ENCODE measurements at regions not wholly inside any gene's neighbourhood (a gene's known extent, or its start where the extent isn't known, plus 50 kb on each side); places are given as distances from the start of the nearest gene placed in this dataset.
A peak's percentile ranks its signal among the peaks of the same experiment; 100 is the strongest.

GRCh38 chr16:74232806-74233465, 63.7 kb upstream of the PSMD7 start:
- DNase-seq, result no peak
- no peaks in the 10 kb centered on the region for H3K36me3 ChIP-seq (replicated peaks; ENCODE audit: control insufficient read depth, insufficient read depth, low read length)
- no peaks in the 10 kb centered on the region for H3K27me3 ChIP-seq (ENCODE audit: control insufficient read depth, insufficient read depth, low read length)
- no peak overlapping the region for H3K4me3 ChIP-seq (ENCODE audit: insufficient read depth, low read depth, low read length)

GRCh38 chr16:74230126-74230525, 66.5 kb upstream of the PSMD7 start:
- H3K4me3 ChIP-seq (ENCODE audit: insufficient read depth, low read depth, low read length), result no peak overlapping the region
- DNase-seq, result no peak
- no peaks in the 10 kb centered on the region for H3K36me3 ChIP-seq (replicated peaks; ENCODE audit: control insufficient read depth, insufficient read depth, low read length)
- H3K27me3 ChIP-seq (ENCODE audit: control insufficient read depth, insufficient read depth, low read length), result no peaks in the 10 kb centered on the region

GRCh38 chr16:74226338-74226954, 70.2 kb upstream of the PSMD7 start:
- Histone ChIP-seq H3K36me3 (replicated peaks; ENCODE audit: control insufficient read depth, insufficient read depth, low read length) (no peaks in the 10 kb centered on the region), H3K27me3 (ENCODE audit: control insufficient read depth, insufficient read depth, low read length) (no peaks in the 10 kb centered on the region), H3K4me3 (ENCODE audit: insufficient read depth, low read depth, low read length) (no peak overlapping the region)
- DNase-seq, result peak; percentile 21

GRCh38 chr16:74224828-74225612, 71.6 kb upstream of the PSMD7 start:
- no peak for DNase-seq
- Histone ChIP-seq H3K36me3 (replicated peaks; ENCODE audit: control insufficient read depth, insufficient read depth, low read length) (no peaks in the 10 kb centered on the region), H3K27me3 (ENCODE audit: control insufficient read depth, insufficient read depth, low read length) (no peaks in the 10 kb centered on the region), H3K4me3 (ENCODE audit: insufficient read depth, low read depth, low read length) (no peak overlapping the region)

- H3K36me3 ChIP-seq (replicated peaks; ENCODE audit: control insufficient read depth, insufficient read depth, low read length), result no peaks in the 10 kb centered on the region
- H3K4me3 ChIP-seq (ENCODE audit: insufficient read depth, low read depth, low read length), result no peak overlapping the region
- no peak for DNase-seq
- H3K27me3 ChIP-seq (ENCODE audit: control insufficient read depth, insufficient read depth, low read length), result no peaks in the 10 kb centered on the region
Measured at GRCh38 chr16:74221828-74222227, 74.8 kb upstream of the PSMD7 start.

GRCh38 chr16:74219706-74220105, 76.9 kb upstream of the PSMD7 start:
- no peak for DNase-seq
- Histone ChIP-seq H3K27me3 (ENCODE audit: control insufficient read depth, insufficient read depth, low read length) (no peaks in the 10 kb centered on the region), H3K4me3 (ENCODE audit: insufficient read depth, low read depth, low read length) (no peak overlapping the region), H3K36me3 (replicated peaks; ENCODE audit: control insufficient read depth, insufficient read depth, low read length) (no peaks in the 10 kb centered on the region)

GRCh38 chr16:74218871-74219270, 77.7 kb upstream of the PSMD7 start:
- H3K4me3 ChIP-seq (ENCODE audit: insufficient read depth, low read depth, low read length), result no peak overlapping the region
- no peaks in the 10 kb centered on the region for H3K36me3 ChIP-seq (replicated peaks; ENCODE audit: control insufficient read depth, insufficient read depth, low read length)
- DNase-seq, result no peak
- H3K27me3 ChIP-seq (ENCODE audit: control insufficient read depth, insufficient read depth, low read length), result no peaks in the 10 kb centered on the region

GRCh38 chr16:74216319-74216718, 80.3 kb upstream of the PSMD7 start:
- no peak overlapping the region for H3K4me3 ChIP-seq (ENCODE audit: insufficient read depth, low read depth, low read length)
- no peaks in the 10 kb centered on the region for H3K36me3 ChIP-seq (replicated peaks; ENCODE audit: control insufficient read depth, insufficient read depth, low read length)
- H3K27me3 ChIP-seq (ENCODE audit: control insufficient read depth, insufficient read depth, low read length), result no peaks in the 10 kb centered on the region
- DNase-seq, result no peak

GRCh38 chr16:74215249-74215648, 81.4 kb upstream of the PSMD7 start:
- Histone ChIP-seq H3K4me3 (ENCODE audit: insufficient read depth, low read depth, low read length) (no peak overlapping the region), H3K27me3 (ENCODE audit: control insufficient read depth, insufficient read depth, low read length) (no peaks in the 10 kb centered on the region), H3K36me3 (replicated peaks; ENCODE audit: control insufficient read depth, insufficient read depth, low read length) (no peaks in the 10 kb centered on the region)
- no peak for DNase-seq

GRCh38 chr16:74213372-74213771, 83.2 kb upstream of the PSMD7 start:
- H3K27me3 ChIP-seq (ENCODE audit: control insufficient read depth, insufficient read depth, low read length), result no peaks in the 10 kb centered on the region

GRCh38 chr16:74210245-74210644, 86.4 kb upstream of the PSMD7 start:
- no peak for DNase-seq
- H3K36me3 ChIP-seq (replicated peaks; ENCODE audit: control insufficient read depth, insufficient read depth, low read length), result no peaks in the 10 kb centered on the region
- no peak overlapping the region for H3K4me3 ChIP-seq (ENCODE audit: insufficient read depth, low read depth, low read length)
- no peaks in the 10 kb centered on the region for H3K27me3 ChIP-seq (ENCODE audit: control insufficient read depth, insufficient read depth, low read length)

More at GRCh38 chr16:74213372-74213771, 83.2 kb upstream of the PSMD7 start:
- H3K4me3 ChIP-seq (ENCODE audit: insufficient read depth, low read depth, low read length), result no peak overlapping the region
- no peaks in the 10 kb centered on the region for H3K36me3 ChIP-seq (replicated peaks; ENCODE audit: control insufficient read depth, insufficient read depth, low read length)
- no peak for DNase-seq

- DNase-seq, result no peak
- no peaks in the 10 kb centered on the region for H3K36me3 ChIP-seq (replicated peaks; ENCODE audit: control insufficient read depth, insufficient read depth, low read length)
- no peak overlapping the region for H3K4me3 ChIP-seq (ENCODE audit: insufficient read depth, low read depth, low read length)
- H3K27me3 ChIP-seq (ENCODE audit: control insufficient read depth, insufficient read depth, low read length), result no peaks in the 10 kb centered on the region
Measured at GRCh38 chr16:74202009-74202408, 94.6 kb upstream of the PSMD7 start.

- Histone ChIP-seq H3K27me3 (ENCODE audit: control insufficient read depth, insufficient read depth, low read length) (no peaks in the 10 kb centered on the region), H3K36me3 (replicated peaks; ENCODE audit: control insufficient read depth, insufficient read depth, low read length) (no peaks in the 10 kb centered on the region), H3K4me3 (ENCODE audit: insufficient read depth, low read depth, low read length) (no peak overlapping the region)
- no peak for DNase-seq
Measured at GRCh38 chr16:74201576-74201975, 95.0 kb upstream of the PSMD7 start.

- Histone ChIP-seq H3K4me3 (ENCODE audit: insufficient read depth, low read depth, low read length) (no peak overlapping the region), H3K27me3 (ENCODE audit: control insufficient read depth, insufficient read depth, low read length) (no peaks in the 10 kb centered on the region), H3K36me3 (replicated peaks; ENCODE audit: control insufficient read depth, insufficient read depth, low read length) (no peaks in the 10 kb centered on the region)
- DNase-seq, result no peak
Measured at GRCh38 chr16:74200921-74201320, 95.7 kb upstream of the PSMD7 start.

- no peaks in the 10 kb centered on the region for H3K27me3 ChIP-seq (ENCODE audit: control insufficient read depth, insufficient read depth, low read length)
- DNase-seq, result no peak
- H3K4me3 ChIP-seq (ENCODE audit: insufficient read depth, low read depth, low read length), result no peak overlapping the region
- H3K36me3 ChIP-seq (replicated peaks; ENCODE audit: control insufficient read depth, insufficient read depth, low read length), result no peaks in the 10 kb centered on the region
Measured at GRCh38 chr16:74199842-74200124, 96.8 kb upstream of the PSMD7 start.

Data from H7 (cell line).